ENCODE measurements at regions not wholly inside any gene's neighbourhood (a gene's known extent, or its start where the extent isn't known, plus 50 kb on each side); places are given as distances from the start of the nearest gene placed in this dataset.
A peak's percentile ranks its signal among the peaks of the same experiment; 100 is the strongest.

- whole genome bisulfite sequencing, 3 donors: 84 to 87% (median 86%) methylated on average over 3 of the region's 3 CpGs
- Histone ChIP-seq H3K27me3 (ENCODE audit: insufficient read depth in 3 of 3, low read length in 2 of 3) (peaks cover 0 to 5% (median 0%) of the 10 kb centered on the region in 3 donors), H3K27ac (no peak overlapping the region), H3K36me3 (ENCODE audit: insufficient read depth in 1 of 2, low read depth in 1 of 2) (no peaks in the 10 kb centered on the region), H3K4me3 (no peak overlapping the region), H3K9me3 (no peaks in the 10 kb centered on the region), H3K4me1 (no peaks in the 10 kb centered on the region)
- no peak for ATAC-seq
- TF ChIP-seq, protein P1, sequence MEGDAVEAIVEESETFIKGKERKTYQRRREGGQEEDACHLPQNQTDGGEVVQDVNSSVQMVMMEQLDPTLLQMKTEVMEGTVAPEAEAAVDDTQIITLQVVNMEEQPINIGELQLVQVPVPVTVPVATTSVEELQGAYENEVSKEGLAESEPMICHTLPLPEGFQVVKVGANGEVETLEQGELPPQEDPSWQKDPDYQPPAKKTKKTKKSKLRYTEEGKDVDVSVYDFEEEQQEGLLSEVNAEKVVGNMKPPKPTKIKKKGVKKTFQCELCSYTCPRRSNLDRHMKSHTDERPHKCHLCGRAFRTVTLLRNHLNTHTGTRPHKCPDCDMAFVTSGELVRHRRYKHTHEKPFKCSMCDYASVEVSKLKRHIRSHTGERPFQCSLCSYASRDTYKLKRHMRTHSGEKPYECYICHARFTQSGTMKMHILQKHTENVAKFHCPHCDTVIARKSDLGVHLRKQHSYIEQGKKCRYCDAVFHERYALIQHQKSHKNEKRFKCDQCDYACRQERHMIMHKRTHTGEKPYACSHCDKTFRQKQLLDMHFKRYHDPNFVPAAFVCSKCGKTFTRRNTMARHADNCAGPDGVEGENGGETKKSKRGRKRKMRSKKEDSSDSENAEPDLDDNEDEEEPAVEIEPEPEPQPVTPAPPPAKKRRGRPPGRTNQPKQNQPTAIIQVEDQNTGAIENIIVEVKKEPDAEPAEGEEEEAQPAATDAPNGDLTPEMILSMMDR (IDR thresholded peaks at IDR 0.05): no peak
- intact Hi-C loops (cut with DNase I): no loop called here
- DNase-seq: no peak
Observed at GRCh38 chr1:14302025-14302424, 296.5 kb upstream of the KAZN start.

DNA sequence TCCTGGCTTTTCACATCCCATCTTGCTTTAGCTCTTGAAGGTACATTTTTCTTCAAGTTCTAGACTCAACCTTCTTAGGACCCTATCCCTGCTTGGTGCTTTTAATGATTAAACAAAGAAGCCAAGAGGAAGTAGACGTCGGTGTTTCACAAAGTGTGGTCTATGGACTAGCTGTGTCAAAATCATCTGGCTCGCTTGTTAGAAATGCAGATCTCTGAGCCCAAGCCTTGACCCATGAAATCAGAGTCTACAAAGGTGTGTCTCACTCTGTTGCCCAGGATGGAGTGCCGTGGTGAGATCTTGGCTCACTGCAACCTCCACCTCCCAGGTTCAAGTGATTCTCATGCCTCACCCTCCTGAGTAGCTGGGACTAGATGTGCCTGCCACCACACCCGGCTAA, 295.5 kb upstream of the KAZN start:
- intact Hi-C loops (cut with DNase I): no loop called here

DNA sequence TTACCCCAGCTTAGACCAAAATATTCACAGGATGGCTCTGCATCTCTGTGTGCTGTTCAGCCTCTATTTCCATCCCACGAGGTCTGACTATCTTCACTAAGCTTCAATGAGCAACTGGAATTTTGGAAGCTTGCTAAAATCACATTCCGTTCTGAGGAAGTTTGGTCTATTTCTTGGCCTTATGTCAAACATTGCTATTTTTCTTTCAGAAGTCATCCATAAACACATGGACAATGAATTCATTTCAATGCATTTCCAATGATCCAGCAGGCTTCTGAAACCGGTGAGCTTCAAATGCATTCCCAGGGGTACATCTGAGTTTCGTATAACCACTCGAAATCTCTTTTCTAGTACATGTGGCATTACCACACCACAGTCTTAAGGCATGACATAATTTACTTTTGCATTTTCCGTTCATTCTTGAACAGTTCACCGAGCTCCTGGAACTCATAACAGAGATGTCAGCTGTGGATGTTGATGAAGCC, 294.1 kb upstream of the KAZN start:
- Histone ChIP-seq H3K9me3 (no peaks in the 10 kb centered on the region), H3K36me3 (ENCODE audit: insufficient read depth in 1 of 2, low read depth in 1 of 2) (no peaks in the 10 kb centered on the region), H3K27me3 (ENCODE audit: insufficient read depth in 3 of 3, low read length in 2 of 3) (peaks cover 0 to 3% (median 0%) of the 10 kb centered on the region in 3 donors), H3K4me1 (no peaks in the 10 kb centered on the region), H3K27ac (no peak overlapping the region), H3K4me3 (no peak overlapping the region)
- DNase-seq (no peak), ATAC-seq (peak; percentile 25 to 81 (median 66))
- TF ChIP-seq, protein P1 (IDR thresholded peaks at IDR 0.05): no peak
- intact Hi-C loops (cut with DNase I): no loop called here
- 22 to 29% (median 23%) methylated on average over 7 of the region's 7 CpGs for WGBS, 3 donors

More for the DNA sequence above, 295.5 kb upstream of the KAZN start:
- Histone ChIP-seq H3K4me3 (no peak overlapping the region), H3K4me1 (no peaks in the 10 kb centered on the region), H3K27me3 (ENCODE audit: insufficient read depth in 3 of 3, low read length in 2 of 3) (peaks cover 0 to 3% (median 0%) of the 10 kb centered on the region in 3 donors), H3K36me3 (ENCODE audit: insufficient read depth in 1 of 2, low read depth in 1 of 2) (no peaks in the 10 kb centered on the region), H3K9me3 (no peaks in the 10 kb centered on the region), H3K27ac (no peak overlapping the region)
- DNase-seq: no peak
- 88% methylated on average over 5 of the region's 5 CpGs for WGBS, 3 donors
- TF ChIP-seq, protein P1 (IDR thresholded peaks at IDR 0.05): no peak
- no peak for ATAC-seq

DNA sequence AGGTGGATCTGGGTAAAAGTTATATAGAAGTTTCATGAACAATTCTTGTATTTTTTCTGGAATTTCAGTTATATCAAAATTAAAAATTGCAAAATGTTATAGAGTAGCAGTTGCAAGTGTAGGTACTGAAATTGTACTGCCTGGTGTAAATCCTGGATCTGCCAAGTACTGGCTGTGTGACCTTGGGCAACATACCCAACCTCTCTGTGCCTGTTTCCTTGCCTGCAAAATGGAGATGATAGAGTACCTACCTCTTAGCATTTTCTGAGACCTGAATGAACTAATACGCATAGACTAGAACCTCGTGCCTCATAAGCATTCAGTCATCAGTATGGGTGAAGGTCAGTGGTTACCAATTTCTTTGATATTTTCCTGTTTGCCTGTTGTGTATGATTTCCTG, 290.0 kb upstream of the KAZN start:
- H3K27ac ChIP-seq: no peak overlapping the region
- H3K36me3 ChIP-seq (ENCODE audit: insufficient read depth in 1 of 2, low read depth in 1 of 2): no peaks in the 10 kb centered on the region
- no peaks in the 10 kb centered on the region for H3K4me1 ChIP-seq
- no peak for ATAC-seq
- intact Hi-C loops (cut with DNase I): no loop called here
- TF ChIP-seq, protein P1 (IDR thresholded peaks at IDR 0.05): no peak
- 81 to 93% (median 91%) methylated on average over 2 of the region's 2 CpGs for WGBS, 3 donors
- H3K9me3 ChIP-seq: no peaks in the 10 kb centered on the region
- H3K4me3 ChIP-seq: no peak overlapping the region
- H3K27me3 ChIP-seq (ENCODE audit: insufficient read depth in 3 of 3, low read length in 2 of 3): peaks cover 0 to 1% (median 0%) of the 10 kb centered on the region in 3 donors
- DNase-seq: no peak

DNA sequence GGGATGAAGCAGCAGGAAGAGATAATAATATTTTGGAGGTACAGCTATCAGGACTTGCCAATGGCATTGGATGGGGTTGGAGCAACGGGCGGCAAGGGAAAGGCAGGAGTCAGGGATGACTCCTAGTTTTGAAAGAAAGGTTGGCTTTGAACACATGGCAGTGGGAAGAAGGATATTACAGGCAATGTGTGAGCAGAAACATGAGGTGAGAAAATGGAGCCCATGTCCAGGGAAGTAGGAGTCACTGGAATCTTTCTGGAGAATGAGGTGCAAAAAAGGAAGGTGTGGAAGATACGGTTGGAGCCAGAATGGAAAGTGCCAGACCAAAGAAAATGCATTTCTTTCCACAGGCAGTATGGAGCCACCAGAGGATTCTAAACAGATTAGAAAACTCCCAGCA, 288.5 kb upstream of the KAZN start:
- Histone ChIP-seq H3K27me3 (ENCODE audit: insufficient read depth in 3 of 3, low read length in 2 of 3) (peaks cover 0 to 1% (median 0%) of the 10 kb centered on the region in 3 donors), H3K4me3 (no peak overlapping the region), H3K27ac (no peak overlapping the region), H3K36me3 (ENCODE audit: insufficient read depth in 1 of 2, low read depth in 1 of 2) (no peaks in the 10 kb centered on the region), H3K9me3 (no peaks in the 10 kb centered on the region), H3K4me1 (no peaks in the 10 kb centered on the region)
- WGBS, 3 donors: 76 to 93% (median 83%) methylated on average over 3 of the region's 3 CpGs
- ATAC-seq: no peak
- DNase-seq: no peak
- intact Hi-C loops (cut with DNase I): no loop called here
- TF ChIP-seq, protein P1 (IDR thresholded peaks at IDR 0.05): no peak

All from psoas muscle (tissue), 7 donors.